HL-60 (cell line): ENCODE measurements at regions not wholly inside any gene's neighbourhood (a gene's known extent, or its start where the extent isn't known, plus 50 kb on each side); places are given as distances from the start of the nearest gene placed in this dataset.

Experiments used
- CTCF ChIP-seq: IDR thresholded peaks from one replicate; pipeline ENCODE4 v1.5.1; 2011; ENCODE audit warnings: low read length, control low read depth, inconsistent platforms; ENCODE audit not compliant: insufficient read depth
- TF ChIP-seq, protein P1 (sequence below): IDR thresholded peaks from 2 replicates; pipeline ENCODE4 v1.6.1; 2012; ENCODE audit warnings: low read depth; ENCODE audit not compliant: insufficient replicate concordance

GRCh38 chr10:61160253-61160652 is 216.3 kb upstream of the RHOBTB1 start:
- no peak for TF ChIP-seq CTCF
- TF ChIP-seq, protein P1, sequence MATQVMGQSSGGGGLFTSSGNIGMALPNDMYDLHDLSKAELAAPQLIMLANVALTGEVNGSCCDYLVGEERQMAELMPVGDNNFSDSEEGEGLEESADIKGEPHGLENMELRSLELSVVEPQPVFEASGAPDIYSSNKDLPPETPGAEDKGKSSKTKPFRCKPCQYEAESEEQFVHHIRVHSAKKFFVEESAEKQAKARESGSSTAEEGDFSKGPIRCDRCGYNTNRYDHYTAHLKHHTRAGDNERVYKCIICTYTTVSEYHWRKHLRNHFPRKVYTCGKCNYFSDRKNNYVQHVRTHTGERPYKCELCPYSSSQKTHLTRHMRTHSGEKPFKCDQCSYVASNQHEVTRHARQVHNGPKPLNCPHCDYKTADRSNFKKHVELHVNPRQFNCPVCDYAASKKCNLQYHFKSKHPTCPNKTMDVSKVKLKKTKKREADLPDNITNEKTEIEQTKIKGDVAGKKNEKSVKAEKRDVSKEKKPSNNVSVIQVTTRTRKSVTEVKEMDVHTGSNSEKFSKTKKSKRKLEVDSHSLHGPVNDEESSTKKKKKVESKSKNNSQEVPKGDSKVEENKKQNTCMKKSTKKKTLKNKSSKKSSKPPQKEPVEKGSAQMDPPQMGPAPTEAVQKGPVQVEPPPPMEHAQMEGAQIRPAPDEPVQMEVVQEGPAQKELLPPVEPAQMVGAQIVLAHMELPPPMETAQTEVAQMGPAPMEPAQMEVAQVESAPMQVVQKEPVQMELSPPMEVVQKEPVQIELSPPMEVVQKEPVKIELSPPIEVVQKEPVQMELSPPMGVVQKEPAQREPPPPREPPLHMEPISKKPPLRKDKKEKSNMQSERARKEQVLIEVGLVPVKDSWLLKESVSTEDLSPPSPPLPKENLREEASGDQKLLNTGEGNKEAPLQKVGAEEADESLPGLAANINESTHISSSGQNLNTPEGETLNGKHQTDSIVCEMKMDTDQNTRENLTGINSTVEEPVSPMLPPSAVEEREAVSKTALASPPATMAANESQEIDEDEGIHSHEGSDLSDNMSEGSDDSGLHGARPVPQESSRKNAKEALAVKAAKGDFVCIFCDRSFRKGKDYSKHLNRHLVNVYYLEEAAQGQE, result no peak
